ENCODE measurements at regions not wholly inside any gene's neighbourhood (a gene's known extent, or its start where the extent isn't known, plus 50 kb on each side); places are given as distances from the start of the nearest gene placed in this dataset.

GRCh38 chr15:94937242-94937641, 705.9 kb downstream of the MCTP2 start:
- TF ChIP-seq, protein P1, sequence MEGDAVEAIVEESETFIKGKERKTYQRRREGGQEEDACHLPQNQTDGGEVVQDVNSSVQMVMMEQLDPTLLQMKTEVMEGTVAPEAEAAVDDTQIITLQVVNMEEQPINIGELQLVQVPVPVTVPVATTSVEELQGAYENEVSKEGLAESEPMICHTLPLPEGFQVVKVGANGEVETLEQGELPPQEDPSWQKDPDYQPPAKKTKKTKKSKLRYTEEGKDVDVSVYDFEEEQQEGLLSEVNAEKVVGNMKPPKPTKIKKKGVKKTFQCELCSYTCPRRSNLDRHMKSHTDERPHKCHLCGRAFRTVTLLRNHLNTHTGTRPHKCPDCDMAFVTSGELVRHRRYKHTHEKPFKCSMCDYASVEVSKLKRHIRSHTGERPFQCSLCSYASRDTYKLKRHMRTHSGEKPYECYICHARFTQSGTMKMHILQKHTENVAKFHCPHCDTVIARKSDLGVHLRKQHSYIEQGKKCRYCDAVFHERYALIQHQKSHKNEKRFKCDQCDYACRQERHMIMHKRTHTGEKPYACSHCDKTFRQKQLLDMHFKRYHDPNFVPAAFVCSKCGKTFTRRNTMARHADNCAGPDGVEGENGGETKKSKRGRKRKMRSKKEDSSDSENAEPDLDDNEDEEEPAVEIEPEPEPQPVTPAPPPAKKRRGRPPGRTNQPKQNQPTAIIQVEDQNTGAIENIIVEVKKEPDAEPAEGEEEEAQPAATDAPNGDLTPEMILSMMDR (IDR thresholded peaks at IDR 0.05; ENCODE audit: control extremely low read depth in 1 of 3, insufficient read depth in 1 of 3, low read depth in 1 of 3, low read length in 3 of 3), result no peak
- TF ChIP-seq POLR2A (IDR thresholded peaks at IDR 0.05; ENCODE audit: control extremely low read depth in 1 of 2, low read depth in 2 of 2, low read length in 2 of 2) (no peak), EP300 (IDR thresholded peaks at IDR 0.05; ENCODE audit: borderline replicate concordance in 1 of 2, low read depth in 2 of 2, low read length in 2 of 2) (no peak), EZH2 (IDR thresholded peaks at IDR 0.05; ENCODE audit: low read depth, low read length, severe bottlenecking) (no peak), SP1 (IDR thresholded peaks at IDR 0.05; ENCODE audit: low read depth, low read length) (no peak), PHF8 (conservative IDR thresholded peaks at IDR 0.05; ENCODE audit: low read depth, low read length) (no peak), CEBPB (IDR thresholded peaks at IDR 0.05; ENCODE audit: low read depth, low read length) (no peak), CHD1 (IDR thresholded peaks at IDR 0.05; ENCODE audit: low read depth, low read length) (no peak), JUN (IDR thresholded peaks at IDR 0.05; ENCODE audit: low read depth, low read length) (no peak), E2F6 (IDR thresholded peaks at IDR 0.05) (no peak), POU5F1 (IDR thresholded peaks at IDR 0.05; ENCODE audit: low read depth, low read length) (no peak), SIX5 (IDR thresholded peaks at IDR 0.05; ENCODE audit: low read depth, low read length) (no peak), CBX5 (IDR thresholded peaks at IDR 0.05; ENCODE audit: low read depth, low read length) (no peak), POLR2AphosphoS5 (IDR thresholded peaks at IDR 0.05; ENCODE audit: low read depth, low read length) (no peak)

Data from H1 (cell line).